ENCODE measurements at regions not wholly inside any gene's neighbourhood (a gene's known extent, or its start where the extent isn't known, plus 50 kb on each side); places are given as distances from the start of the nearest gene placed in this dataset.

- H3K36me3 ChIP-seq (ENCODE audit: control insufficient read depth in 4 of 4, insufficient read depth in 3 of 4, low read depth in 1 of 4, low read length in 3 of 4): no peaks in the 10 kb centered on the region
- DNase-seq (ENCODE audit: low spot score): no peak
- H3K27me3 ChIP-seq (ENCODE audit: control insufficient read depth in 4 of 4, insufficient read depth in 4 of 4, low read length in 3 of 4): no peaks in the 10 kb centered on the region
- H3K4me1 ChIP-seq (ENCODE audit: control insufficient read depth in 4 of 4, insufficient read depth in 4 of 4, low read length in 3 of 4): peaks cover 0 to 8% (median 4%) of the 10 kb centered on the region in 4 donors
- H3K9ac ChIP-seq (ENCODE audit: low read depth in 1 of 2, low read length in 2 of 2): no peak overlapping the region
- no peak for TF ChIP-seq REST (IDR thresholded peaks at IDR 0.05)
- TF ChIP-seq SP1 (IDR thresholded peaks at IDR 0.05): no peak
- TF ChIP-seq, protein P1, sequence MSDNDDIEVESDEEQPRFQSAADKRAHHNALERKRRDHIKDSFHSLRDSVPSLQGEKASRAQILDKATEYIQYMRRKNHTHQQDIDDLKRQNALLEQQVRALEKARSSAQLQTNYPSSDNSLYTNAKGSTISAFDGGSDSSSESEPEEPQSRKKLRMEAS (IDR thresholded peaks at IDR 0.05): no peak
- no peak for TF ChIP-seq FOXA1 (IDR thresholded peaks at IDR 0.05)
- peak; percentile 40 to 49 for TF ChIP-seq RXRA (IDR thresholded peaks at IDR 0.05)
- TF ChIP-seq HNF4A (conservative IDR thresholded peaks at IDR 0.05): peak; percentile 9 to 17
- peak in 1 of 2 donors; percentile 23 for TF ChIP-seq RAD21 (IDR thresholded peaks at IDR 0.05)
- no peak overlapping the region for H3K4me3 ChIP-seq (ENCODE audit: low read depth in 1 of 3, low read length in 3 of 3)
- no peaks in the 10 kb centered on the region for H3K9me3 ChIP-seq (ENCODE audit: control insufficient read depth in 4 of 4, low read length in 3 of 4)
- WGBS: 78% methylated on average over 8 of the region's 8 CpGs
- H3K27ac ChIP-seq (ENCODE audit: low read depth in 1 of 2, low read length in 2 of 2): no peak overlapping the region
Measured at GRCh38 chr1:229159668-229160544, 111.0 kb upstream of the RAB4A start.

- no peak overlapping the region for H3K27ac ChIP-seq (ENCODE audit: low read depth in 1 of 2, low read length in 2 of 2)
- H3K4me1 ChIP-seq (ENCODE audit: control insufficient read depth in 4 of 4, insufficient read depth in 4 of 4, low read length in 3 of 4): peaks cover 0 to 4% (median under 1%) of the 10 kb centered on the region in 4 donors
- H3K9ac ChIP-seq (ENCODE audit: low read depth in 1 of 2, low read length in 2 of 2): no peak overlapping the region
- no peaks in the 10 kb centered on the region for H3K36me3 ChIP-seq (ENCODE audit: control insufficient read depth in 4 of 4, insufficient read depth in 3 of 4, low read depth in 1 of 4, low read length in 3 of 4)
- H3K27me3 ChIP-seq (ENCODE audit: control insufficient read depth in 4 of 4, insufficient read depth in 4 of 4, low read length in 3 of 4): no peaks in the 10 kb centered on the region
- 95% methylated on average over 2 of the region's 2 CpGs for WGBS
- TF ChIP-seq CTCF (IDR thresholded peaks at IDR 0.05; ENCODE audit: low read depth, low read length, missing input control) (no peak), GABPA (IDR thresholded peaks at IDR 0.05 in 1 of 2, conservative IDR thresholded peaks at IDR 0.05 in 1 of 2) (no peak), NR2F2 (IDR thresholded peaks at IDR 0.05) (no peak), HNF4A (conservative IDR thresholded peaks at IDR 0.05) (peak; percentile 18 to 24), EGR1 (IDR thresholded peaks at IDR 0.05; ENCODE audit: low read depth in 2 of 2) (no peak), JUND (IDR thresholded peaks at IDR 0.05) (no peak), HNF4G (IDR thresholded peaks at IDR 0.05) (no peak), YY1 (IDR thresholded peaks at IDR 0.05) (no peak), ATF3 (IDR thresholded peaks at IDR 0.05) (no peak), RAD21 (IDR thresholded peaks at IDR 0.05) (peak in 1 of 2 donors; percentile 7), SP1 (IDR thresholded peaks at IDR 0.05) (no peak)
- DNase-seq (ENCODE audit: low spot score): no peak
- no peak overlapping the region for H3K4me3 ChIP-seq (ENCODE audit: low read depth in 1 of 3, low read length in 3 of 3)
- H3K9me3 ChIP-seq (ENCODE audit: control insufficient read depth in 4 of 4, low read length in 3 of 4): no peaks in the 10 kb centered on the region
Measured at GRCh38 chr1:229161740-229162139, 109.2 kb upstream of the RAB4A start.

Measured in liver (tissue), 8 donors.